Lung (tissue), 11 donors: ENCODE measurements at regions not wholly inside any gene's neighbourhood (a gene's known extent, or its start where the extent isn't known, plus 50 kb on each side); places are given as distances from the start of the nearest gene placed in this dataset.

Experiments used
- ATAC-seq: fragments of 200-7000 bp; cut with Tn5 transposase; one replicate; pipeline ENCODE4 v1.9.1; 2020; ENCODE audit warnings: moderate number of reproducible peaks; ENCODE audit not compliant: insufficient read depth, low FRiP score
- DNase-seq, 3 donors: peaks; one replicate each; pipeline ENCODE4 v3.0.0-alpha.2; 2013 to 2017
- H3K27ac ChIP-seq, 2 donors: one replicate each; pipeline ENCODE4 v1.5.1; 2013; ENCODE audit warnings: mild to moderate bottlenecking in 2 of 2, moderate library complexity in 2 of 2, control low read depth in 1 of 2, inconsistent platforms in 1 of 2, low read depth in 1 of 2, low read length in 1 of 2
- H3K27me3 ChIP-seq, 3 donors: one replicate each; pipeline ENCODE4 v1.5.1; 2013; ENCODE audit warnings: low read length in 2 of 3; ENCODE audit not compliant: control insufficient read depth in 3 of 3, insufficient read depth in 3 of 3
- H3K36me3 ChIP-seq, 4 donors: one replicate each; pipeline ENCODE4 v1.5.1; 2013; ENCODE audit warnings: low read length in 4 of 4, mild to moderate bottlenecking in 1 of 4, moderate library complexity in 1 of 4; ENCODE audit not compliant: control insufficient read depth in 4 of 4, insufficient read depth in 4 of 4
- H3K4me1 ChIP-seq, 5 donors: one replicate each; pipeline ENCODE4 v1.5.1; 2013; ENCODE audit warnings: low read length in 5 of 5, mild to moderate bottlenecking in 2 of 5, moderate library complexity in 1 of 5; ENCODE audit not compliant: control insufficient read depth in 5 of 5, insufficient read depth in 5 of 5
- H3K4me3 ChIP-seq: one replicate; pipeline ENCODE4 v1.5.1; 2013; ENCODE audit warnings: mild to moderate bottlenecking, control low read depth, moderate library complexity
- H3K9ac ChIP-seq, 2 donors: one replicate each; pipeline ENCODE4 v1.5.1; 2013; ENCODE audit warnings: low read length in 2 of 2, control low read depth in 1 of 2; ENCODE audit not compliant: insufficient read depth in 1 of 2
- H3K9me3 ChIP-seq, 4 donors: one replicate each; pipeline ENCODE4 v1.5.1; 2013; ENCODE audit warnings: low read length in 3 of 4, mild to moderate bottlenecking in 1 of 4, moderate library complexity in 1 of 4; ENCODE audit not compliant: control insufficient read depth in 4 of 4, insufficient read depth in 3 of 4
- CTCF ChIP-seq: IDR thresholded peaks from 2 replicates; pipeline ENCODE4 v1.5.1; 2012; ENCODE audit warnings: mild to moderate bottlenecking; ENCODE audit errors: control extremely low read depth, extremely low read depth
- WGBS, 2 donors: extraction: QIAGEN DNeasy Blood & Tissue Kit; methylation state at CpG; one replicate each; pipeline ENCODE4 v1.1.7; 2013; 5-methylcytosine and 5-hydroxymethylcytosine counted together
- donor health status: control.
- donor health status: control.
- donor health status: Bipolar disorder and iron deficiency.
- donor health status: healthy.
- donor health status: DM: yes; HTN: yes; CAD: no.

GRCh38 chr6:71127374-71127773 is 161.2 kb upstream of the OGFRL1 start:
- H3K9me3 ChIP-seq, result peaks cover 0 to 7% (median 2%) of the 10 kb centered on the region in 4 donors
- no peak for ATAC-seq
- H3K27me3 ChIP-seq, result no peaks in the 10 kb centered on the region
- no peaks in the 10 kb centered on the region for H3K36me3 ChIP-seq
- H3K4me3 ChIP-seq, result no peak overlapping the region
- H3K9ac ChIP-seq, result no peak overlapping the region
- DNase-seq, result no peak
- no peak for TF ChIP-seq CTCF
- H3K4me1 ChIP-seq, result no peaks in the 10 kb centered on the region
- H3K27ac ChIP-seq, result no peak overlapping the region
- 84 to 93% methylated on average over 3 of the region's 3 CpGs for WGBS, 2 donors

- 94 to 99% methylated on average over 1 of the region's 1 CpG for WGBS, 2 donors
- no peak for ATAC-seq
- DNase-seq, result no peak
- Histone ChIP-seq H3K36me3 (no peaks in the 10 kb centered on the region), H3K4me1 (no peaks in the 10 kb centered on the region), H3K27me3 (no peaks in the 10 kb centered on the region), H3K9ac (no peak overlapping the region), H3K9me3 (peaks cover 0 to 3% (median under 1%) of the 10 kb centered on the region in 4 donors), H3K27ac (no peak overlapping the region), H3K4me3 (no peak overlapping the region)
- TF ChIP-seq CTCF, result no peak
Measured at GRCh38 chr6:71130277-71130676, 158.3 kb upstream of the OGFRL1 start.

GRCh38 chr6:71134929-71135642 is 153.5 kb upstream of the OGFRL1 start:
- TF ChIP-seq CTCF, result no peak

GRCh38 chr6:71137973-71138372 is 150.6 kb upstream of the OGFRL1 start:
- H3K27ac ChIP-seq, result no peak overlapping the region
- H3K36me3 ChIP-seq, result no peaks in the 10 kb centered on the region
- TF ChIP-seq CTCF, result no peak
- no peak overlapping the region for H3K4me3 ChIP-seq
- peaks cover 0 to 3% (median 2%) of the 10 kb centered on the region in 4 donors for H3K9me3 ChIP-seq
- H3K9ac ChIP-seq, result no peak overlapping the region
- WGBS, 2 donors, result 89 to 90% methylated on average over 1 of the region's 1 CpG
- no peak for DNase-seq
- ATAC-seq, result no peak
- no peaks in the 10 kb centered on the region for H3K27me3 ChIP-seq
- no peaks in the 10 kb centered on the region for H3K4me1 ChIP-seq

More at GRCh38 chr6:71134929-71135642, 153.5 kb upstream of the OGFRL1 start:
- Histone ChIP-seq H3K9ac (no peak overlapping the region), H3K9me3 (peaks cover 0 to 2% (median 1%) of the 10 kb centered on the region in 4 donors), H3K27me3 (no peaks in the 10 kb centered on the region), H3K36me3 (no peaks in the 10 kb centered on the region), H3K4me1 (no peaks in the 10 kb centered on the region), H3K27ac (no peak overlapping the region), H3K4me3 (no peak overlapping the region)
- DNase-seq (no peak), ATAC-seq (no peak)
- WGBS, 2 donors, result 87 to 96% methylated on average over 6 of the region's 6 CpGs
